Keratinocyte (primary cell): ENCODE measurements at regions not wholly inside any gene's neighbourhood (a gene's known extent, or its start where the extent isn't known, plus 50 kb on each side); places are given as distances from the start of the nearest gene placed in this dataset.

Experiments used
- DNase-seq: peaks from one replicate; pipeline ENCODE4 v3.0.0-alpha.2; 2011; ENCODE audit warnings: low read depth, missing footprints, low spot score
- FAIRE-seq: peaks from 2 replicates; lab custom pipeline; 2011; peaks lifted over from hg19 to GRCh38; lab: Jason Lieb, UNC
- H2AFZ ChIP-seq: 2 replicates; pipeline ENCODE4 v1.6.0; 2012; ENCODE audit warnings: low read length, control low read depth, inconsistent platforms; ENCODE audit not compliant: control insufficient read depth
- H3K27ac ChIP-seq: 2 replicates; pipeline ENCODE4 v1.5.1; 2011; ENCODE audit warnings: low read length; ENCODE audit not compliant: control insufficient read depth, insufficient read depth
- H3K27me3 ChIP-seq: 3 replicates; pipeline ENCODE4 v1.6.0; 2011; ENCODE audit warnings: low read length; ENCODE audit not compliant: control insufficient read depth, insufficient read depth; ENCODE audit errors: extremely low read depth
- H3K36me3 ChIP-seq, 2 experiments: 2 replicates in 1 of 2; 3 replicates in 1 of 2; pipeline ENCODE4 v1.5.1; 2011; ENCODE audit warnings: low read length in 2 of 2, mild to moderate bottlenecking in 1 of 2; ENCODE audit not compliant: control insufficient read depth in 2 of 2, insufficient read depth in 2 of 2; ENCODE audit errors: extremely low read depth in 1 of 2
- H3K4me1 ChIP-seq: 3 replicates; pipeline ENCODE4 v1.5.1; 2011; ENCODE audit warnings: low read length; ENCODE audit not compliant: control insufficient read depth, insufficient read depth; ENCODE audit errors: extremely low read depth
- H3K4me2 ChIP-seq: 3 replicates; pipeline ENCODE4 v1.6.0; 2011; ENCODE audit warnings: low read depth, low read length; ENCODE audit not compliant: control insufficient read depth, insufficient read depth; ENCODE audit errors: extremely low read depth
- H3K4me3 ChIP-seq, 3 experiments: fragments of 200-600 bp in 1 of 3; sonication (generic) in 1 of 3; 2 replicates in 2 of 3; 3 replicates in 1 of 3; pipeline ENCODE4 v1.5.1; 2011 to 2016; ENCODE audit warnings: low read length in 3 of 3, mild to moderate bottlenecking in 3 of 3, control low read depth in 2 of 3, inconsistent platforms in 1 of 3, low read depth in 1 of 3, mixed read lengths in 1 of 3, mixed run types in 1 of 3, moderate library complexity in 1 of 3; ENCODE audit not compliant: control insufficient read depth in 2 of 3, insufficient read depth in 2 of 3; ENCODE audit errors: extremely low read depth in 1 of 3
- H3K79me2 ChIP-seq: 2 replicates; pipeline ENCODE4 v1.6.0; 2012; ENCODE audit warnings: low read length; ENCODE audit not compliant: control insufficient read depth, insufficient read depth
- H3K9ac ChIP-seq: 3 replicates; pipeline ENCODE4 v1.6.0; 2011; ENCODE audit warnings: low read length; ENCODE audit not compliant: control insufficient read depth, insufficient read depth; ENCODE audit errors: extremely low read depth
- H3K9me1 ChIP-seq: 3 replicates; pipeline ENCODE4 v1.6.0; 2011; ENCODE audit warnings: low read length; ENCODE audit not compliant: control insufficient read depth, insufficient read depth; ENCODE audit errors: extremely low read depth
- H3K9me3 ChIP-seq: 2 replicates; pipeline ENCODE4 v1.5.1; 2012; ENCODE audit warnings: low read depth, low read length; ENCODE audit not compliant: control insufficient read depth
- H4K20me1 ChIP-seq: 3 replicates; pipeline ENCODE4 v1.6.0; 2011; ENCODE audit warnings: low read length; ENCODE audit not compliant: control insufficient read depth, insufficient read depth; ENCODE audit errors: extremely low read depth
- EZH2 ChIP-seq: IDR thresholded peaks from one replicate; pipeline ENCODE4 v1.6.1; 2012; ENCODE audit warnings: inconsistent platforms, mild to moderate bottlenecking, low read length, moderate library complexity
- dilution Hi-C: fragments of 300-500 bp; cut with MboI; formaldehyde crosslinking; loops from one replicate; pipeline ENCODE4 v1.7.0; 2020; ENCODE audit warnings: low sequenced_read_pairs; ENCODE audit not compliant: extremely low pct_ligation_motif_present
- TF ChIP-seq, protein P1 (sequence below), 3 experiments: IDR thresholded peaks in 1 of 3; conservative IDR thresholded peaks in 1 of 3; optimal IDR thresholded peaks in 1 of 3; 2 replicates in 2 of 3; 3 replicates in 1 of 3; pipeline versions ENCODE3 to v1.5.1; 2011; ENCODE audit warnings: low read length in 3 of 3, mild to moderate bottlenecking in 3 of 3, moderate library complexity in 2 of 3, control low read depth in 1 of 3, inconsistent platforms in 1 of 3; ENCODE audit not compliant: insufficient read depth in 2 of 3; ENCODE audit errors: extremely low read depth in 1 of 3

DNA sequence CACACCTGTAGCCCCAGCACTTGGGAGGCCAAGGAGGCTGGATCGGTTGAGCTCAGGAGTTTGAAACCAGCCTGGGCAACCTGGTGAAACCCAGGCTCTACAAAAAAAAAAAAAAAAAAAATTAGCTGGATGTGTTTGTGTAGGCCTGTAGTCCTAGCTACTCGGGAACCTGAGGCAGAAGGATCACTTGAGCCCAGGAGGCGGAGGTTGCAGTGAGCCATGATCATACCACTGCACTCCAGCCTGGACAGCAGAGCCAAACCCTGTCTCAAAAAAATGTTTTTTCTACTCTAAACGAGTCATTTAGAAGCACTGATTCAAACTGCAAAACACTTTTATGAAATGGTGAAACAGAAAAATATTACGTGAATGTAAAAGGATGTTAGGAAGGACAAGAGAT lies 69.1 kb upstream of the SLC39A10 start:
- no peak for TF ChIP-seq EZH2
- TF ChIP-seq, protein P1, sequence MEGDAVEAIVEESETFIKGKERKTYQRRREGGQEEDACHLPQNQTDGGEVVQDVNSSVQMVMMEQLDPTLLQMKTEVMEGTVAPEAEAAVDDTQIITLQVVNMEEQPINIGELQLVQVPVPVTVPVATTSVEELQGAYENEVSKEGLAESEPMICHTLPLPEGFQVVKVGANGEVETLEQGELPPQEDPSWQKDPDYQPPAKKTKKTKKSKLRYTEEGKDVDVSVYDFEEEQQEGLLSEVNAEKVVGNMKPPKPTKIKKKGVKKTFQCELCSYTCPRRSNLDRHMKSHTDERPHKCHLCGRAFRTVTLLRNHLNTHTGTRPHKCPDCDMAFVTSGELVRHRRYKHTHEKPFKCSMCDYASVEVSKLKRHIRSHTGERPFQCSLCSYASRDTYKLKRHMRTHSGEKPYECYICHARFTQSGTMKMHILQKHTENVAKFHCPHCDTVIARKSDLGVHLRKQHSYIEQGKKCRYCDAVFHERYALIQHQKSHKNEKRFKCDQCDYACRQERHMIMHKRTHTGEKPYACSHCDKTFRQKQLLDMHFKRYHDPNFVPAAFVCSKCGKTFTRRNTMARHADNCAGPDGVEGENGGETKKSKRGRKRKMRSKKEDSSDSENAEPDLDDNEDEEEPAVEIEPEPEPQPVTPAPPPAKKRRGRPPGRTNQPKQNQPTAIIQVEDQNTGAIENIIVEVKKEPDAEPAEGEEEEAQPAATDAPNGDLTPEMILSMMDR (optimal IDR thresholded peaks at IDR 0.05 in 1 of 3, IDR thresholded peaks at IDR 0.05 in 1 of 3, conservative IDR thresholded peaks at IDR 0.05 in 1 of 3; ENCODE audit: extremely low read depth in 1 of 3, insufficient read depth in 2 of 3, low read length in 3 of 3): no peak
- FAIRE-seq: no peak
- Histone ChIP-seq H3K4me2 (no peak overlapping the region), H3K27ac (no peak overlapping the region), H3K36me3 (no peaks in the 10 kb centered on the region), H2AFZ (no peak overlapping the region), H3K9me1 (no peaks in the 10 kb centered on the region), H3K79me2 (no peaks in the 10 kb centered on the region), H3K27me3 (no peaks in the 10 kb centered on the region), H3K4me1 (no peaks in the 10 kb centered on the region), H3K9me3 (no peaks in the 10 kb centered on the region), H3K9ac (no peak overlapping the region), H3K4me3 (no peak overlapping the region), H4K20me1 (no peaks in the 10 kb centered on the region)
- no peak for DNase-seq
- dilution Hi-C loops: no loop called here

DNA sequence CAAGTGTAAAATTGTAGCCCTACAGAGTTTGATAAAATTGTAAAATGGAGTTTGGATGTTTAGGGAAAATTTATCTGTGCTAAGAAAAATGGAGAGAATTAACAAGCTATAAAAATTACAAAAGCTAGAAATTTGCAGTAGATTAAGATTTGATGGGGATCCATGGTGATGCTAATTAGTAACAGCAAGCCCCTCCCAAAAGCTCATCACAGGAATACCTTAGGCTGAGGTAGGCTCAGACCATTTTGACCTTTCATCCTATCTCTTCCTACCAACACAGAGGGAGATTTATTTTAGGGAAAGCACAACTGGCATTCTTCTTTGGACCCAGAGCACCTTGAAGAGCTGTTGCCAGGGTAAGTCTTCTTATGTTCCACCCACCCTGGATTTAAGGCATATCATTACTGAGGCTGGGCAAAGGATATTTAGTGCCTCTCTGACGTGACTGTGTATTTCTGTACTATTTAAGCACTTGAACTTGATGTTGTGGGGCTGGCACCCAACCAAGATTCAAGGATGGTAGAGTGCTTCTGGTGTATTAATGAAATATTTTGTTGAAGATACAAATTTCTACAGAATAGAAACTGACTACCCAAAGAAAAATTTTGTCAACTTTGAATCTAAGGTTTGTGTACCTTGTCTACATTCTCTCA lies 70.8 kb upstream of the SLC39A10 start:
- DNase-seq (no peak), FAIRE-seq (no peak)
- Histone ChIP-seq H2AFZ (no peak overlapping the region), H4K20me1 (no peaks in the 10 kb centered on the region), H3K27me3 (no peaks in the 10 kb centered on the region), H3K27ac (no peak overlapping the region), H3K36me3 (no peaks in the 10 kb centered on the region), H3K79me2 (no peaks in the 10 kb centered on the region), H3K9me3 (no peaks in the 10 kb centered on the region), H3K9ac (no peak overlapping the region), H3K4me2 (no peak overlapping the region), H3K4me3 (no peak overlapping the region), H3K9me1 (no peaks in the 10 kb centered on the region), H3K4me1 (no peaks in the 10 kb centered on the region)
- TF ChIP-seq, protein P1 (optimal IDR thresholded peaks at IDR 0.05 in 1 of 3, IDR thresholded peaks at IDR 0.05 in 1 of 3, conservative IDR thresholded peaks at IDR 0.05 in 1 of 3; ENCODE audit: extremely low read depth in 1 of 3, insufficient read depth in 2 of 3, low read length in 3 of 3): no peak
- no peak for TF ChIP-seq EZH2
- dilution Hi-C loops: no loop called here
